Mesothelial cell of epicardium (in vitro differentiated cells): ENCODE measurements at regions not wholly inside any gene's neighbourhood (a gene's known extent, or its start where the extent isn't known, plus 50 kb on each side); places are given as distances from the start of the nearest gene placed in this dataset.

Experiments
- DNase-seq, 2 experiments: peaks; one replicate each; pipeline ENCODE4 v3.0.0; 2021; ENCODE audit warnings: low spot score in 2 of 2; ENCODE audit not compliant: unreplicated experiment in 2 of 2
- H3K27ac Mint-ChIP-seq: 2 replicates; pipeline ENCODE4 v1.8.0; 2021; ENCODE audit warnings: mixed read lengths
- H3K27me3 Mint-ChIP-seq: 2 replicates; pipeline ENCODE4 v1.8.0; 2021; ENCODE audit warnings: low read depth, mixed read lengths
- H3K36me3 Mint-ChIP-seq: 2 replicates; pipeline ENCODE4 v1.8.0; 2021; ENCODE audit warnings: mixed read lengths
- H3K4me1 Mint-ChIP-seq: 2 replicates; pipeline ENCODE4 v1.8.0; 2021; ENCODE audit warnings: mixed read lengths
- H3K4me3 Mint-ChIP-seq: 2 replicates; pipeline ENCODE4 v1.8.0; 2021; ENCODE audit warnings: mild to moderate bottlenecking, moderate library complexity, mixed read lengths
- H3K9me3 Mint-ChIP-seq: 2 replicates; pipeline ENCODE4 v1.8.0; 2021; ENCODE audit warnings: mixed read lengths
- TF ChIP-seq, protein P1 (sequence below): fragments of 200-600 bp; sonication (generic); IDR thresholded peaks from one replicate; pipeline ENCODE4 v1.5.0; 2021; ENCODE audit warnings: antibody characterized with exemption; ENCODE audit not compliant: unreplicated experiment

DNA sequence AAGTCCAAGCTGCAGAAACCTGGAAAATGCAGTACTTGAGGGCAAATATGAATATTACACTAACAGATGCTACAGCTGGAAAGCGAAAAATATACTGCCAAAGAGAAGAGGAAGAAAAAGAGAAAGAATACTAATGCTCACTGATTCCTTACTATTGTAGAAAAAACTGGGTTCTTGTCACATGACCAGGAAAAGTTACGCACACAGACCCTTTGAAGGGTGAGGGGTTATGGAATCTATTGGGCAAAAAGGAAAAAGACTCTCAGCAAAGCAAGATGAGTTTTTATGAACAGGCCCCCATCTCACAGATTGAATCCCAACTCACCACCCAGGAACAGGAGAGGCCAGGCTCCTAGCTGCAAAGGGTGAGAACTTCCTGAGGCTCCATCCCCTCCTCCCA lies 228.1 kb upstream of the KLF14 start:
- TF ChIP-seq, protein P1, sequence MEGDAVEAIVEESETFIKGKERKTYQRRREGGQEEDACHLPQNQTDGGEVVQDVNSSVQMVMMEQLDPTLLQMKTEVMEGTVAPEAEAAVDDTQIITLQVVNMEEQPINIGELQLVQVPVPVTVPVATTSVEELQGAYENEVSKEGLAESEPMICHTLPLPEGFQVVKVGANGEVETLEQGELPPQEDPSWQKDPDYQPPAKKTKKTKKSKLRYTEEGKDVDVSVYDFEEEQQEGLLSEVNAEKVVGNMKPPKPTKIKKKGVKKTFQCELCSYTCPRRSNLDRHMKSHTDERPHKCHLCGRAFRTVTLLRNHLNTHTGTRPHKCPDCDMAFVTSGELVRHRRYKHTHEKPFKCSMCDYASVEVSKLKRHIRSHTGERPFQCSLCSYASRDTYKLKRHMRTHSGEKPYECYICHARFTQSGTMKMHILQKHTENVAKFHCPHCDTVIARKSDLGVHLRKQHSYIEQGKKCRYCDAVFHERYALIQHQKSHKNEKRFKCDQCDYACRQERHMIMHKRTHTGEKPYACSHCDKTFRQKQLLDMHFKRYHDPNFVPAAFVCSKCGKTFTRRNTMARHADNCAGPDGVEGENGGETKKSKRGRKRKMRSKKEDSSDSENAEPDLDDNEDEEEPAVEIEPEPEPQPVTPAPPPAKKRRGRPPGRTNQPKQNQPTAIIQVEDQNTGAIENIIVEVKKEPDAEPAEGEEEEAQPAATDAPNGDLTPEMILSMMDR: no peak
- DNase-seq: no peak
- Mint-ChIP-seq H3K36me3 (peaks cover 3% of the 10 kb centered on the region), H3K4me3 (no peak overlapping the region), H3K4me1 (no peaks in the 10 kb centered on the region), H3K9me3 (peaks cover 4% of the 10 kb centered on the region), H3K27ac (no peak overlapping the region), H3K27me3 (no peaks in the 10 kb centered on the region)

- H3K9me3 Mint-ChIP-seq: peaks cover 4% of the 10 kb centered on the region
- TF ChIP-seq, protein P1: no peak
- DNase-seq: no peak
- H3K4me3 Mint-ChIP-seq: no peak overlapping the region
- H3K27ac Mint-ChIP-seq: no peak overlapping the region
- peaks cover 3% of the 10 kb centered on the region for H3K36me3 Mint-ChIP-seq
- H3K27me3 Mint-ChIP-seq: no peaks in the 10 kb centered on the region
- H3K4me1 Mint-ChIP-seq: no peaks in the 10 kb centered on the region
Observed at GRCh38 chr7:130963339-130963738, 229.3 kb upstream of the KLF14 start.

GRCh38 chr7:130965515-130965914 lies 231.5 kb upstream of the KLF14 start:
- no peaks in the 10 kb centered on the region for H3K36me3 Mint-ChIP-seq
- TF ChIP-seq, protein P1: no peak
- peaks cover 1% of the 10 kb centered on the region for H3K9me3 Mint-ChIP-seq
- no peak overlapping the region for H3K27ac Mint-ChIP-seq
- H3K4me3 Mint-ChIP-seq: no peak overlapping the region
- no peaks in the 10 kb centered on the region for H3K4me1 Mint-ChIP-seq
- no peak for DNase-seq
- no peaks in the 10 kb centered on the region for H3K27me3 Mint-ChIP-seq

DNA sequence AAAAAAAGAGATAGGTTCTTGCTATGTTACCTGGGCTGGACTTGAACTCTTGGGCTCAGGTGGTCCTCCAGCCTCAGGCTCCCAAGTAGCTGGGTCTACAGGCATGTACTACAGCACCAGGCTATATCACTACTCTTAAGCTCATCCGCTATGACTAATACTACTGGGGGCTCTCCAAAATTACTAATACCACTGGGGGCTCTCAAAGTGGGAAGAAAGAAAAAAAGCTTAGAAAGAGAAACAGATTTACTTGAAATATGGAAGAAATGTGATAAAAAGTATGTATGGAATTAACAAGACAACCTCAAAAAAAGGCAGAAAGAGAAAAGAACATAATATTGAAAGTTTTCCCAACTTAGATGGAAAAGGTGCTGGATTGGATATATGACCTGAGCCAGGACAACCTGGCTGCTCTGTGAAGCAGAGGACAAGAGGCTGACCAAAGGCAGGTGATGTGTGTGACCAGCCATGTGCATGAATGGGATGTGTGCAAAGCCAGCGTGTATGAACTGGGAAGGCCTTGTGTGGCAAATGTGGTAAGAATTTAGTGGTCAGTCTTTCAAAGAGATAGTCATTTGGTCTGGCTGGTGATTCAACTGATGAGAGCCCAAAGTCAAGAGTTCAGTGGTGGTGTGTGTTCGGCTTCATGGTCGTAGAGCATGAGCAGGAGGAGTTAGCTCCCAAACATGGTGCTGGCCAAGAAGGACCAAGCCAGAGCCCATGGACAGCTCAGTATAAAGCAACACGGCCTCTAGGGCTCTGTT lies 232.4 kb upstream of the KLF14 start:
- no peak overlapping the region for H3K27ac Mint-ChIP-seq
- no peaks in the 10 kb centered on the region for H3K4me1 Mint-ChIP-seq
- no peaks in the 10 kb centered on the region for H3K36me3 Mint-ChIP-seq

GRCh38 chr7:130970196-130970595 lies 236.2 kb upstream of the KLF14 start:
- Mint-ChIP-seq H3K36me3 (peaks cover 4% of the 10 kb centered on the region), H3K4me3 (no peak overlapping the region), H3K27me3 (no peaks in the 10 kb centered on the region), H3K4me1 (no peaks in the 10 kb centered on the region), H3K9me3 (peaks cover 22% of the 10 kb centered on the region), H3K27ac (no peak overlapping the region)
- DNase-seq: no peak
- TF ChIP-seq, protein P1: no peak

More for the DNA sequence above, 232.4 kb upstream of the KLF14 start:
- no peak for DNase-seq
- Mint-ChIP-seq H3K4me3 (no peak overlapping the region), H3K9me3 (no peaks in the 10 kb centered on the region), H3K27me3 (no peaks in the 10 kb centered on the region)
- TF ChIP-seq, protein P1: no peak
